ENCODE measurements at regions not wholly inside any gene's neighbourhood (a gene's known extent, or its start where the extent isn't known, plus 50 kb on each side); places are given as distances from the start of the nearest gene placed in this dataset.
A peak's percentile ranks its signal among the peaks of the same experiment; 100 is the strongest.
"Not testable (repeated sequence)": the region's sequence is repeated elsewhere in the genome, so short reads cannot be mapped to it uniquely, and the experiment has no call there.

- H3K36me3 ChIP-seq = no peaks in the 10 kb centered on the region
- no peaks in the 10 kb centered on the region for H3K9me3 ChIP-seq (ENCODE audit: severe bottlenecking)
- DNase-seq = no peak
- no peak overlapping the region for H3K27ac ChIP-seq
- H3K4me3 ChIP-seq (ENCODE audit: low read depth, low read length) = no peak overlapping the region
- H3K27me3 ChIP-seq (ENCODE audit: insufficient read depth, low read depth, severe bottlenecking) = no peaks in the 10 kb centered on the region
- no peak for TF ChIP-seq CTCF (IDR thresholded peaks at IDR 0.05; ENCODE audit: low read depth, low read length)
Measured at GRCh38 chr1:181185461-181185860, 97.0 kb downstream of the IER5 start.

- not testable (repeated sequence) for H3K27me3 ChIP-seq (ENCODE audit: insufficient read depth, low read depth, severe bottlenecking); H3K36me3 ChIP-seq; H3K9me3 ChIP-seq (ENCODE audit: severe bottlenecking); DNase-seq; H3K27ac ChIP-seq; H3K4me3 ChIP-seq (ENCODE audit: low read depth, low read length)
Measured at GRCh38 chr1:181186133-181186532, 97.6 kb downstream of the IER5 start.

- Histone ChIP-seq H3K27ac (no peak overlapping the region), H3K9me3 (ENCODE audit: severe bottlenecking) (no peaks in the 10 kb centered on the region), H3K27me3 (ENCODE audit: insufficient read depth, low read depth, severe bottlenecking) (no peaks in the 10 kb centered on the region), H3K36me3 (no peaks in the 10 kb centered on the region), H3K4me3 (ENCODE audit: low read depth, low read length) (no peak overlapping the region)
- no peak for DNase-seq
- TF ChIP-seq CTCF (IDR thresholded peaks at IDR 0.05; ENCODE audit: low read depth, low read length) = no peak
Measured at GRCh38 chr1:181187337-181188126, 99.0 kb downstream of the IER5 start.

DNA sequence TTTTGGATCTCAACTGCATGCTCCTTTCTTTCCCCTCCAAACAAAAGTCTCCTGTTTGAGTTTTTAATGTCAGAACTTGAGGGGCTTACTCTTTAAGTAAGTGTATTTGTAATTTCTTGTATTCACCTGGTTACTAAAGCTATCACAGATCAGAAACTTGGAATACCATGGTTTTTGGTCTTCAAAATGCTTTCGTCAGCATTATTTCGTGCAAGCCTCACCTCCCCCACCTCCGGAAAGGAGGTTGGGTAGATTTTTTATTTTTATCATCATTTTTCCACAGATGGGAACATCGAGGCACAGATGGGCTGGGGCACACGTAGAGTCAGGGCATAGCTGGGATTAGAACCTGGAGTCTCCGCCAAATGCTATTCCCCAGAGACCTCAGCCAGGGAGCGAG is 100.7 kb downstream of the IER5 start:
- Histone ChIP-seq H3K27ac (no peak overlapping the region), H3K4me3 (ENCODE audit: low read depth, low read length) (no peak overlapping the region), H3K36me3 (no peaks in the 10 kb centered on the region), H3K9me3 (ENCODE audit: severe bottlenecking) (no peaks in the 10 kb centered on the region), H3K27me3 (ENCODE audit: insufficient read depth, low read depth, severe bottlenecking) (no peaks in the 10 kb centered on the region)
- DNase-seq = no peak
- TF ChIP-seq CTCF (IDR thresholded peaks at IDR 0.05; ENCODE audit: low read depth, low read length) = no peak

DNA sequence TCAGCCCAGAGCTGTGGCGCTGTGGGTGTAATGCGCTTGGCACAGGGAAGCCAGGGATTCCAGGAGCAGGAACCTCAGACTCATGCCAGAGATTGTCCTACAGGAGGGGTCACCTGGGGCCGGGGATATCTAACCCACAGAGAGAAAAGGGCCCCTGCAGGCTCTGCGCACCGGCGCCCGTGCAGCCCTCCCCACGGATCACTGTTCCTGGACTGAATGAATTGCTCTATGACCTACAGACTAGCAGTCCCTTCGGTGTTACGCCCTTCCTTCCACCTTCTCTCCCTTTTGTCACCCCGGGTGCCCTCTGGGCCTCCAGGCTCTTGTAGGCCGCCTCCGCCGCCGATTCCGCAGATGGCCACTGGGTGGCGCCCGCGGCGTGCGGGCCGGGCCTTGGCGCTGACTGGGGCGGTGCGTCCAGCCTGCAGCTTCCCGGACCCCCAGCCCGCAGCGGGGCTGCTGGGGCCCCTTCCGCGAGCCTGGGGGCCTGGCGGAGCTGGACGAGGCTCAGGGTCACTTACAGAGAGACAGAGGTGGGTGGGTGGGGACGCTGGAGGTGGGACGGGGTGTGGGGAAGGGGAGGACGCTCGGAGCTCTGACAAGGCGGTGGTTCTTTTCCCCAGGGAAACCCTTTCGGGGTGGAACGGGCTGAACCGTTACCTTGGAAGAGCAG is 101.3 kb downstream of the IER5 start:
- Histone ChIP-seq H3K9me3 (ENCODE audit: severe bottlenecking) (no peaks in the 10 kb centered on the region), H3K4me3 (ENCODE audit: low read depth, low read length) (peak overlapping the region; percentile 22; the same call in 1 of the 2 replicates), H3K36me3 (no peaks in the 10 kb centered on the region), H3K27ac (no peak overlapping the region), H3K27me3 (ENCODE audit: insufficient read depth, low read depth, severe bottlenecking) (no peaks in the 10 kb centered on the region)
- DNase-seq = peak; percentile 49
- peak; percentile 81 for TF ChIP-seq CTCF (IDR thresholded peaks at IDR 0.05; ENCODE audit: low read depth, low read length)

DNA sequence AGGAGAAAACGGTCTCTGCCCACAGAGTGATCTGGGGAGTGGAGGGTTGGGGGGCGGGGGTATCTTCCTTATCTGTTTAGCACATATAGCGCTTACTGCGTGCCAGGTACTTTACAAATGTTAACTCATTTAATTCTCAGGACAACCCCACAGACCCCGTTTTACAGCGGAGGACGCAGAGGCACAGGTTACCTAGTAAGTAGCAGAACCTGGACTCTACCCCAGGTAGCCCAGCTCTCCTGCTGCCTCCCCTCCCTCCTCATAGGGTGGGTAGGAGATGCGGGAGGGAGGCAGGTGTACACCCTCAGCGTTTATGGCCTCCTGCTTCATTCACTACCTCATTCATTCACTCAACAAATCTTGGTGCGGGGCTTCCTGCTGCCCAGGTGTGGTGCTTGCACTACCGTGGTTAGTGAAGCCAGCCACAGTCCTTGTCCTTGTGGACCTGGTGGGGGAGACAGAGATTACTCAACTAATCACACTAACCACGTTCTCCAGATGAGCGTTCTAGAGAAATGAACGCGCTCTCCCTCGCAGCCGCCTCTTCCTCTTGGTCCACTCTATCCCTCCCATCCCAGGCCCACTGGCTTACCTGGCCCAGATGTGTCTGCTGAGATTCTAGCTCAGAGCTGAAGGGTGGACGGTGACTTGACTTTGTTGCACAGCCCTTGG is 102.0 kb downstream of the IER5 start:
- no peaks in the 10 kb centered on the region for H3K9me3 ChIP-seq (ENCODE audit: severe bottlenecking)
- TF ChIP-seq CTCF (IDR thresholded peaks at IDR 0.05; ENCODE audit: low read depth, low read length) = peak; percentile 23; the same call in 1 of the 2 replicates
- H3K36me3 ChIP-seq = no peaks in the 10 kb centered on the region
- H3K4me3 ChIP-seq (ENCODE audit: low read depth, low read length) = no peak overlapping the region
- no peaks in the 10 kb centered on the region for H3K27me3 ChIP-seq (ENCODE audit: insufficient read depth, low read depth, severe bottlenecking)
- H3K27ac ChIP-seq = no peak overlapping the region
- DNase-seq = no peak
